Neural crest cell (in vitro differentiated cells): ENCODE measurements at regions not wholly inside any gene's neighbourhood (a gene's known extent, or its start where the extent isn't known, plus 50 kb on each side); places are given as distances from the start of the nearest gene placed in this dataset.

Experiments
- DNase-seq: peaks from one replicate; pipeline ENCODE4 v3.0.0; 2021; ENCODE audit warnings: low read depth, mixed read lengths, low spot score
- H3K27ac Mint-ChIP-seq: one replicate; pipeline ENCODE4 v1.8.0; 2021; ENCODE audit warnings: mild to moderate bottlenecking, mixed read lengths; ENCODE audit not compliant: unreplicated experiment
- H3K27me3 Mint-ChIP-seq: 2 replicates; pipeline ENCODE4 v1.8.0; 2021; ENCODE audit warnings: low read depth, mild to moderate bottlenecking, mixed read lengths
- H3K36me3 Mint-ChIP-seq: 2 replicates; pipeline ENCODE4 v1.8.0; 2021; ENCODE audit warnings: low read depth, mild to moderate bottlenecking, mixed read lengths
- H3K4me1 Mint-ChIP-seq: 2 replicates; pipeline ENCODE4 v1.8.0; 2021; ENCODE audit warnings: mixed read lengths
- H3K4me3 Mint-ChIP-seq: one replicate; pipeline ENCODE4 v1.8.0; 2021; ENCODE audit warnings: mild to moderate bottlenecking, mixed read lengths
- H3K9me3 Mint-ChIP-seq: 2 replicates; pipeline ENCODE4 v1.8.0; 2021; ENCODE audit warnings: mixed read lengths
- TF ChIP-seq, protein P1 (sequence below): fragments of 200-600 bp; sonication (generic); conservative IDR thresholded peaks from 2 replicates; pipeline ENCODE4 v1.5.0; 2021; ENCODE audit warnings: antibody characterized with exemption, mild to moderate bottlenecking

DNA sequence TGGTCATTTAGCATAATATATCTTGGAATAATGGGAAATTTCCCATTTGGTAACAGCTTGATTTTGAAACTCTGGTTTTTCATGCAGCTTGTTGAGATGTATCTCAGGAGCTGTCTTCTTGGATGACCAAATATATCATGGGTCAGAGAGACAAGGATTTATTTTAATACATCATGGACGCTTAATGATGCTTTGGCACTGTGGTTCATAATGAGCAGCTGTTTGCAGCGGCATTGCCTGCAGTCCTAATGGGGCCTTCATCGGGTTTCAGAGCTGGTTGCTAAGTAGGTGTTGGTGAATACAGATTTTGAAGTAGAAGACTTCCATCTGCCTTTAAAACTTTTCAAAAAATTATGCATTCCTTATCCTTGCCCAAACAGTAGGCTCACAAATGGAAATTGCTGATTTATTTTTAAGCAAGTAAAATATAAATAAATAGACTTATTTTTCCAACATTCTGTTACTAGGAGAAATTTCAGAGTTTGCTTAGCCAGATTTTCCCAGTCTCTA is 389.5 kb upstream of the FAT3 start:
- peaks cover 11% of the 10 kb centered on the region for H3K9me3 Mint-ChIP-seq
- TF ChIP-seq, protein P1, sequence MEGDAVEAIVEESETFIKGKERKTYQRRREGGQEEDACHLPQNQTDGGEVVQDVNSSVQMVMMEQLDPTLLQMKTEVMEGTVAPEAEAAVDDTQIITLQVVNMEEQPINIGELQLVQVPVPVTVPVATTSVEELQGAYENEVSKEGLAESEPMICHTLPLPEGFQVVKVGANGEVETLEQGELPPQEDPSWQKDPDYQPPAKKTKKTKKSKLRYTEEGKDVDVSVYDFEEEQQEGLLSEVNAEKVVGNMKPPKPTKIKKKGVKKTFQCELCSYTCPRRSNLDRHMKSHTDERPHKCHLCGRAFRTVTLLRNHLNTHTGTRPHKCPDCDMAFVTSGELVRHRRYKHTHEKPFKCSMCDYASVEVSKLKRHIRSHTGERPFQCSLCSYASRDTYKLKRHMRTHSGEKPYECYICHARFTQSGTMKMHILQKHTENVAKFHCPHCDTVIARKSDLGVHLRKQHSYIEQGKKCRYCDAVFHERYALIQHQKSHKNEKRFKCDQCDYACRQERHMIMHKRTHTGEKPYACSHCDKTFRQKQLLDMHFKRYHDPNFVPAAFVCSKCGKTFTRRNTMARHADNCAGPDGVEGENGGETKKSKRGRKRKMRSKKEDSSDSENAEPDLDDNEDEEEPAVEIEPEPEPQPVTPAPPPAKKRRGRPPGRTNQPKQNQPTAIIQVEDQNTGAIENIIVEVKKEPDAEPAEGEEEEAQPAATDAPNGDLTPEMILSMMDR: no peak
- no peak overlapping the region for H3K27ac Mint-ChIP-seq
- no peak overlapping the region for H3K4me3 Mint-ChIP-seq
- DNase-seq: no peak
- peaks cover 3% of the 10 kb centered on the region for H3K36me3 Mint-ChIP-seq
- H3K27me3 Mint-ChIP-seq: no peaks in the 10 kb centered on the region
- no peaks in the 10 kb centered on the region for H3K4me1 Mint-ChIP-seq

DNA sequence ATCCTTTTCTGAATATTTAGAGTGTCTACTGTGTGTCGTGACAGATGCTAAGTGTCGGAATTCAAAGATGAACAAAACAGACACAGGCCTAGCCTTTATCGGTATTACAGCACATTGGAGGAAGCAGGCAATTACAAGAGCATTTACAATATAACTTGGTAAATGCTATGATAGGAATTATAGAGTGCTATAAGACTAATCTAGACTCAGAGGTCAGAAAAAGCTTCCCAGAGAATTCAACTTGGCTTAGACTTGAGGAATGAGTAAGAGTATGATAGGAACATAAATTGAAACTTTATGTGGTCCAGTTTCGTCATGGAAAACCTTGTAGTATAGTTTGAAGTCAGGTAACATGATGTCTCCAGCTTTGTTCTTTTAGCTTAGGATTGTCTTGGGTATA is 395.7 kb upstream of the FAT3 start:
- DNase-seq: no peak
- no peak overlapping the region for H3K27ac Mint-ChIP-seq
- peaks cover 3% of the 10 kb centered on the region for H3K36me3 Mint-ChIP-seq
- H3K27me3 Mint-ChIP-seq: no peaks in the 10 kb centered on the region
- TF ChIP-seq, protein P1: no peak
- H3K4me1 Mint-ChIP-seq: peaks cover 5% of the 10 kb centered on the region
- H3K4me3 Mint-ChIP-seq: no peak overlapping the region
- peaks cover 9% of the 10 kb centered on the region for H3K9me3 Mint-ChIP-seq

DNA sequence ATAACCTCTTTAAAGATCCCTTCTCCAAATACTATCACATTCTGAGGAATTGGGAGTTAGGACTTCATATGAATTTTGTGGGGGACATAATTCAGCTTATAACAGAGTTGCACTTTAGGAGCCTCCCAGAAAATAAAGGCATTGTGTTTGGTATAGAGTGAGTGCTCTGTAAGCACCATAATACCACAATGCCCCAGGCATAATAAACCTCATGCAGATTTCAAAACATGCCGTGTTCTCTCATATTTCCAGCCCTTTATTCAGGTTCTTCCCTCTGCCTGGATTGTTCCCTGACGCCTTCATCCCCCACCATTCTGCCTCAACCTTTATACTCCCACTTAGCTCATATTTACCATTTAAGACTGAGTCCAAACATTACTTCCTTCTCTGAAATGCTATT is 398.8 kb upstream of the FAT3 start:
- Mint-ChIP-seq H3K4me3 (no peak overlapping the region), H3K27me3 (no peaks in the 10 kb centered on the region), H3K4me1 (peaks cover 5% of the 10 kb centered on the region), H3K27ac (no peak overlapping the region), H3K36me3 (peaks cover 3% of the 10 kb centered on the region), H3K9me3 (peaks cover 5% of the 10 kb centered on the region)
- no peak for DNase-seq
- TF ChIP-seq, protein P1: no peak

DNA sequence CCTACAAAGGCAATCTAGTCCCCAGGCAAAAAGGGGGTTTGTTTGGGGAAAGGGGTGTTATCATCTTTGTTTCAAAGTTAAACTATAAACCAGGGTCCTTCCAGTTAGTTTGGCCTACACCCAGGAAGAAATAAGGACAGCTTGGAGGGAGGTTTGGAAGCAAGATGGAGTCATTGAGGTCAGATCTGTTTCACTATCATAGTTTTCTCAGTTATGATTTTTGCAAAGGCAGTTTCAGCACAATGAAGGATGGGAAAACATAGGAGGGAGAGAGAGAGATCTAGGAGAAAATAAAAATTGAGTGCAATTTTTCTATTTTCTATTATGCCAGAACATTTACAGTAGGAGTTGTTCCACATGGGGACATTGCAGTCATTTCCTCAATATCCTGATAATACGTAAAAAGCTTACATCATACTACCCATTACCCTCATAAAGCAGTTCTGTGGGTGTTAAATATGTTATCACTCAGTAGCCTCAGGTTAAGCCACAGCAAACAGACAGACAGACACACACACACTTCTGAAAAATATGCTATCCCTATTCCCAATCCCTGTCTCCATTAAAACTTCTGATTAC is 401.3 kb upstream of the FAT3 start:
- H3K36me3 Mint-ChIP-seq: no peaks in the 10 kb centered on the region
- no peak for DNase-seq
- TF ChIP-seq, protein P1: no peak
- peaks cover 12% of the 10 kb centered on the region for H3K4me1 Mint-ChIP-seq
- no peak overlapping the region for H3K4me3 Mint-ChIP-seq
- H3K9me3 Mint-ChIP-seq: no peaks in the 10 kb centered on the region
- no peaks in the 10 kb centered on the region for H3K27me3 Mint-ChIP-seq
- no peak overlapping the region for H3K27ac Mint-ChIP-seq

DNA sequence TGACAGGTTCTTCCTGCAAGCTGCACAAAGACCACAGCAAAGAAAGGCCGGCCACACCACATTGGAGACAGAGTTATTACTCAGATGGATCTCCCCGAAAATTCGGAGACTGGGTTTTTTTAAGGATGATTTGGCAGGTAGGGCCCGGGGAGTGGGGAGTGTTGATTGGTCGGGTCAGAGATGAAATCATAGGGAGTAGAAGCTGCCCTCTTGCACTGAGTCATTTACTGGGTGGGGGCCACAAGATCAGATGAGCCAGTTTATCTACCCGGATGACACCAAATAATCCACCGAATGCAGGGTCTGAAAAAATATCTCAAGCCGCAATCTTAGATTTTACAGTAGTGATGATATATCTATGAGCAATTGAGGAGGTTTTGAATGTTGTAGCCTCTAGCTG is 401.8 kb upstream of the FAT3 start:
- no peaks in the 10 kb centered on the region for H3K9me3 Mint-ChIP-seq
- H3K36me3 Mint-ChIP-seq: no peaks in the 10 kb centered on the region

More for the DNA sequence above, 401.8 kb upstream of the FAT3 start:
- H3K4me3 Mint-ChIP-seq: no peak overlapping the region
- H3K27me3 Mint-ChIP-seq: no peaks in the 10 kb centered on the region
- peaks cover 12% of the 10 kb centered on the region for H3K4me1 Mint-ChIP-seq
- TF ChIP-seq, protein P1: no peak
- no peak for DNase-seq
- H3K27ac Mint-ChIP-seq: no peak overlapping the region
